NAMALWA (cell line): ENCODE measurements at regions not wholly inside any gene's neighbourhood (a gene's known extent, or its start where the extent isn't known, plus 50 kb on each side); places are given as distances from the start of the nearest gene placed in this dataset.
"Not testable (repeated sequence)": the region's sequence is repeated elsewhere in the genome, so short reads cannot be mapped to it uniquely, and the experiment has no call there.

Experiments
- DNase-seq: peaks from one replicate; pipeline ENCODE4 v3.0.0-alpha.2; 2015; ENCODE audit warnings: low spot score

- DNase-seq: no peak
Measured at GRCh38 chr2:235219048-235219447, 267.2 kb downstream of the SH3BP4 start.

DNA sequence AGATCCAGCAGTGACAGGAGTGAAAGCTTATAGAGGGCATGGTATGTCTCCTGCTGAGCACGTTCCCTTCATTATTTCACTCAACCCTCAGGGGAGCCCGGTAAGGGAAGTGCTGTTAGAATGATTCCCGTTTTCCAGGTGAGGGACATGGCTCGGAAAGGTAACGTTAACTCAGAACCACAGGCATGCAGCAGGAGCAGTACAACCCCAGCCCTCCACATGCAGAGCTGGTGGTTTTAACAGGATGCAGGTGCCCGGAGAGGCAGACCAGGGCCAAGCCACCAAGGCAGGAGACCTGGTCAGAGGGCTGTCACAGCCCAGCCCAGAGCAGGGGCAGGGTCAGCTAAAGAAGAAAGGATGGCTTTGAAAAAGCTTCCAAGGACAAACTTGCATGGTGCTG is 268.5 kb downstream of the SH3BP4 start:
- DNase-seq: no peak

- DNase-seq: no peak
Measured at GRCh38 chr2:235223011-235223410, 270.8 kb upstream of the AGAP1 start.

GRCh38 chr2:235224410-235224809 is 269.4 kb upstream of the AGAP1 start:
- no peak for DNase-seq

GRCh38 chr2:235225261-235225660 is 268.6 kb upstream of the AGAP1 start:
- DNase-seq: no peak

DNA sequence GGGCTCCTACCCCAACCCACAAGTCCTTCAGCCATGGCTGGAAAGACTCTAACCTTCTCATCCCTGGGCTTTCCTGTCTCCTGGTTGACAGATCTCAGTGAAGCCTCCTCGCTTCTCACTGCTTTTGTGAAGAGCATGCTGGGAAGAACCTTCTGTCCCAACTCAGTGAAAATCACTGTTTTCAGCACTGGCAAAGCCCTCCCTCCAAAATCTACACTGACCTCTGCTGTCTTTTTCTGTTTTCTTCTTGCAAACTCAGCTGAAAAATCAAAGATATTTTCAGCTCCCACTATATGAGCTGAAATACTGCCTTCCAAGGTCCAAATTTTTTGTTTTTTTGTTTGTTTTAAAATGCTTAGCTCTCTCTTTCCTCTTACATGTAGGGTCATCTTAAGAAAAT is 266.3 kb upstream of the AGAP1 start:
- DNase-seq: no peak

GRCh38 chr2:235228422-235228821 is 265.4 kb upstream of the AGAP1 start:
- DNase-seq: not testable (repeated sequence)

- no peak for DNase-seq
Measured at GRCh38 chr2:235229236-235229635, 264.6 kb upstream of the AGAP1 start.

DNA sequence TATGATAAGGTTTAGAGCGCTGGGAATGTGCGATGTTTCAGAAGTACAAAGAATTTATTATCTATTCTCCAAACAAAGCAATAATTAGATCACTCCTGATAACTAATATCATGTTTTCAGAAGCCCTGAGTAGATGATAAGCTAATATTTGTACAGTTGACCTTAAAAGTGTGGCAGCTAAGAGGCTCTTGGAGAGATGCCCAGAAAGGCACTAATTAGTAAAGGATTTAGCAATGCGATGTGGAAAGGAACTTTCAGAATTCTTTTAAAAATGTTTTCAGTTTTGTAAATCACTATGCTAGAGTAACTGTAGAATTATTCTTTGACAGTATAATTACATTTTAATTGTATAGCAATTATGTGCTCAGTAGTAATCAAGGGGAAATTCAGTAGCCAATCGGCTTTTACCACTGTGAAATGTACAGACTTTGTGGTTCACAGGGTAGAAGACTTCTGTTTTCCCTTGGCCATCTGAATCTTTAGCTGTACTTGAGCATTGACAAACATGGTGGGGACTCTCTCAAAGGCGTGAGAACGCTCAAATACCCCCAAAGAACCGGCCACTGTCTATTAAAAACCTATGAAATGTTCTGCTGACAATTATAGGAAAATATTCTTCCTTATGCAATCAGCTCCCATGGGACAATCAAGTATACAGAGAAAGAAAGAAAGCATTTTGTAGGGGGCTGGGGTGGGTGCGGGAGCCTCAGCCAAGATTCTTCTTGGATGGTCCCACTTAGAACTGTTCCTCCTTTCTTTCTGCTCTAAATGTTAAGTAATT is 262.8 kb upstream of the AGAP1 start:
- no peak for DNase-seq

GRCh38 chr2:235232449-235233433 is 261.1 kb upstream of the AGAP1 start:
- no peak for DNase-seq

DNA sequence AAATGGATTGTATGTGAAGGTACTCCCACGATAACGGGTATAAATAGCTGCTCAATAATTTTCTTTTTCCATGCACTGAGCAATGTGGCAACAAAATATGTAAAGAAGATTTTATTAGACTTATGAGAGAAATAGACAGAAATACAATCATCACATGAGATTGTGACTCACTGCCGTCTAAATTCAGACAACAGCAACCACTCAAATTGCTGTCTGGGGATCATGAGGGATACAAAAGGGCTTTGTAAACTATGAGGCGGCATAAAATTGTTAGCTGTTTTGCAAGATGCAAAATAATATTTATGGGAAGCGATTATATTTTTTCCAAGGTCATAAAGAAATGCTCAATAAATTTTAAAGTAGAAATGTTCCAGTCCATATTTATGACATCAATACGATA is 259.1 kb upstream of the AGAP1 start:
- no peak for DNase-seq

GRCh38 chr2:235235977-235236767 is 257.7 kb upstream of the AGAP1 start:
- no peak for DNase-seq

DNA sequence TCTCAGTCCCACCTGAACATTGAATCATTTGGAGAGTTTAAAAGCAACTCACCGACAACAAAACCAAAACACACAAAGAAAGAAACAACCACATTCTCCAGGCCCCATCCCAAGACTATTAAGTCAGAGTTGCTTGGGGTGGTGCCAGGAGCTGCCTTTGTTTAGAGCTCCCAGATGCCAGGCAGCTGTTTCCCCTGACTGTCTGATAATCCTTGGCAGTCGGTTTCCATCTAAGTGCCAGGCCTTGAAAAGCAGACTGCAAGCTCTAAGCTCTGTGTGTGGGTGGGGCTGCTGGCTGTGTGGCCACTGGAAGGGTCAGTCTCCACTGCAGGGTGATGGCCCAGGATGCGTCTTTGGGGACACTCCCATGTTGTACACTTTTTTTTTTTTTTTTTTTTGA is 255.3 kb upstream of the AGAP1 start:
- no peak for DNase-seq

- DNase-seq: no peak
Measured at GRCh38 chr2:235240574-235240973, 253.3 kb upstream of the AGAP1 start.

- DNase-seq: no peak
Measured at GRCh38 chr2:235244255-235245220, 249.3 kb upstream of the AGAP1 start.

- DNase-seq: no peak
Measured at GRCh38 chr2:235247001-235247400, 246.8 kb upstream of the AGAP1 start.

DNA sequence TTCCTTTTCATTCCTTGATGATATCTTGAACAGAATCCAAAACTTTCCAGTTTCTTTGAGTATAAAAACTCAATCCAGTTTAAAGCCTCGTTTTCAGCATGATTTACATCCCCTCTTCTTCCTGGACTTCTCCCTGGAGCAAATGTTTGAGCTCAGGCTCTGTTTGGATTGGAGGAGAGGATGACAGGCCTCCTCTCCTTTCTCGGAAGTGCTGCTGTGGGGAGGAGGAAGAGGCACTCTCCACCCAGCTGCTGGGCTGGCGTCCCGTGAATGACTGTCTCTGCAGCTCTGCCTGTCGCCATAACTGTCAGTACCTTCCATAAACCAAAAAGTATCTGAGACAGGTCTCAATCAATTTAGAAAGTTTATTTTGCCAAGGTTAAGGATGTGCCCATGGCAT is 238.2 kb upstream of the AGAP1 start:
- no peak for DNase-seq

- no peak for DNase-seq
Measured at GRCh38 chr2:235257590-235257989, 236.3 kb upstream of the AGAP1 start.

- DNase-seq: no peak
Measured at GRCh38 chr2:235262750-235263149, 231.1 kb upstream of the AGAP1 start.

- DNase-seq: no peak
Measured at GRCh38 chr2:235263205-235264120, 230.4 kb upstream of the AGAP1 start.
